NCI-H146 treated with DMSO at 0.1 percent for 48 hours (cell line): ENCODE measurements at regions not wholly inside any gene's neighbourhood (a gene's known extent, or its start where the extent isn't known, plus 50 kb on each side); places are given as distances from the start of the nearest gene placed in this dataset.
"Not testable (repeated sequence)": the region's sequence is repeated elsewhere in the genome, so short reads cannot be mapped to it uniquely, and the experiment has no call there.

ENCODE experiments used
- DNase-seq: peaks from one replicate; lab custom pipeline; 2025; ENCODE audit not compliant: unreplicated experiment; lab: John Stamatoyannopoulos, UW

DNA sequence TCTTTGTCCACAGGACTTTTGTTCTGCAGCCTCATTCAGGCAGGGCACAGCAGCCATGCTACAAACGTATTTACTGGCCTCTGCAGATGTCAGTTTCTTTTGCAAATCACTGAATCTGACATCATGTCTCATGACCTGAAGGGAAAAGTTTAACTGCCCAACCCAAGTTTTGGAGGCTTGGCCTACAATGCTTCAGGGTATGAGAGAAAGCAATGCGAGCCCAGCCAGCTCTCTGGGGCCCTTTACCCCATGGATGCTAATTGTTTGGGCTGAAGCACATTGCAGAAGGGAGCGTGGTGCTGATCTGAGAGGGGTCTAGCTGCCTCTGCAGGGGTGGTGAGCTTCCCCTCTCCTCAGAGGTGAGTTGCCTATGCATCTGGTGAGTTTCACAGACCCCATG, 179.9 kb upstream of the CXCL12 start:
- no peak for DNase-seq

DNA sequence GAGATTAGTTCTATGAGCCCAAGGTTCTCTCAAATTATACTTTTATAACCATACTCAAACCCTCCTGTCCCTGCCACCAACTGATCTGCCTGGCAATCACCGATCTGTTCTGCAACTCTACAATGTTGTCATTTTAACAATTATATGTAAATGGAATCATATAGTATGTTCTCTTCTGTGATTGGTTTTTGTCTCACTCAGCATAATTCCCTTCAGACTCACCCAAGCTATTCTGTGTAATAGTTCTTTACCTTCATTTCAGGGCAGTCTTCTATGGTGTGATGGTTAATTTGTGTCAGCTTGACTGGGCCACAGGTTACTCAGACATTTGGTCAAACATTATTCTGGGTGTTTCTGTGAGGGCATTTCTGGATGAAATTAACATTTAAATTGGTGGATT, 181.9 kb upstream of the CXCL12 start:
- no peak for DNase-seq

DNA sequence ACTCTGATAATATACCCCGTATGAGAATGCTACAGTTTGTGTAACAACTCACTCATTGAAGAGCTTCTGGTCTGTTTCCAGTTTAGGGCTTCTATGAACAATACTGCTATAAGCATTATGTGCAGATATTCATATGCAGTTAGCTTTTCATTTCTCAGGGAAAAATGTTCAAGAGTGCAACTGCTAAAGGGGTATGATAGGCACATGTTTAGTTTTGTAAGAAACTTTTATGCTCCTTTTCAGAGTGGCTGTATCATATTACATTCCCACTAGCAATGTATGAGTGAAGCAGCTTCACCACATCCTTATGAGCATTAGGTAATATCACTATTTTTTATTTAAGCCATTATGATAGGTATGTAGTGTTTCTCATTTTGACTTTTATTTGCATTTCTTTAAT, 182.6 kb upstream of the CXCL12 start:
- no peak for DNase-seq

DNA sequence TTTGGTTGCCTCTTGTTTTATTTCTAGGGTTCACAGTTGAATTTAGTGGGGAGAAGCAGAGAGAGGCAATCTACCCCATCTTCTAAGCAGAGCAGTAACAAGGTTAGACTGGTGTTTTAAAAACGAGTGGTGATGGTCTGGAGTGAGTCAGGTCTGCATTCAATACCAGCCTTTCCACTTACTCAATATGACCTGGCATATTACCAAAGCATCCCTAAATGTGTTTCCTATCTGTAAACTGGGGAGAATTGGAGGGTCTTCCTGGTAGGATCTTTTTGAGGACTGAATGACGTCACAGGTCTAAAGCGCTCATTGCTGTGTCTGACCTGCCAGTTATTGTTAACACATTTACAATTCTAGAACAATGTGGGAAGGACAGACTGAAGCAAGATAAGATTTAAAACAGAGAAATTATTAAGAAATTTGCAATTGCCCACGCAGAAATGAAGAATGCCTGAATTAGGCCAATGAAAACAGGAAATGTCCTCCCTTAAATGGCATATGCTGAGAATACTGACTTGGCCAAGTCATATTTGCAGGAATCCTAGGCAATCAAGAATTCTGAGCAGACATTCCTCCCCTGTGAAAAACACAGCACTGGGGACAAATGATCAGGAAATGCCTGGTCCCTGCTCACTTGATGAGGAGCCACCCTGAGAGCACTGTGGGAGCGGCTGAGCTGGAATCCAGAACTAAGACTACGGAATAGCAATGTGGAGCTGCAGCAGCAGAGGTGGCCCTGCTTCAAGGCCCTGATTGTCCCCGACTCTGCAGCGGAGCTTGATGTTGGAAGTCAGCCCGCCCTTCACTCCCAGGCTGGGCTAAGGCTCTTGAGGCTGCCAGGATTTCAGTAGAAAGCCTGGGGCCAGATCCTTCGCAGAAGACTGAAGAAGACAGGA, 184.5 kb upstream of the CXCL12 start:
- no peak for DNase-seq

DNA sequence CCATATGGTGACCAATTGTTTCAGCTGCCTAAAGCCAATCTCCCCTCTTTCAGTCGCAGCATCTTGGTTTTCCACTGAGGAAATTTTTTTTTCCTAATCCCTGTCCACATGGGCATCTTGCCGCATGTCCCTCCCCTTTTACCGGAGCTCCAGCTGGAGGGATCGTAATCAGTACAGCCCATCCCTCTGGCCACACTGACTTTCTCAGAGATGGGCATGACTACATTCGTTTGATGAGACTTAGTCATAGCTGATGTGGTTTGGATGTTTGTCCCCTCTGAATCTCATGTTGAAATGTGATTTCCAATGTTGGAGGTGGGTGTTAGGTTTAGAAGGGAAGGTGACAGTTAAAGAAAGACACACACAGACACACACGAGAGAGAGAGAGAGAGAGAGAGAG, 186.8 kb upstream of the CXCL12 start:
- no peak for DNase-seq

DNA sequence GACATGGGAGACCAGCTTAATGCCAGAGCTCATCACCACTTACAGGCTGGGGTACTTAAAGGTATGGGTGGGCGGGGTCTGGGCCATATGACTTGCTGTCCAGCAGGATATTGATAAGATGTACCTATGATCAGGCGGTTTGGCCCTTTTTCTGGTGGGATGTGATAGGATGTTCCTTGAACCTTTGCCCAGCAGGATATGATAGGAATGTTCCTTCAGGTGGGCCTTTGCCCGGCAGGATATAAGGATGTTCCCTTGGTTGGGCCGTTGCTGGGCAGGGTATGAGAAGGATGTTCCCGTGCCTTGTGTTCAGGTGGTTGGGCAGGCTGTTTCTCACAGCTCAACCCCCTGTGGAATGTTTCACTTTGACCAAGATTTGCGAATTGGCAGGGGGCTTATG, 187.2 kb upstream of the CXCL12 start:
- no peak for DNase-seq

DNA sequence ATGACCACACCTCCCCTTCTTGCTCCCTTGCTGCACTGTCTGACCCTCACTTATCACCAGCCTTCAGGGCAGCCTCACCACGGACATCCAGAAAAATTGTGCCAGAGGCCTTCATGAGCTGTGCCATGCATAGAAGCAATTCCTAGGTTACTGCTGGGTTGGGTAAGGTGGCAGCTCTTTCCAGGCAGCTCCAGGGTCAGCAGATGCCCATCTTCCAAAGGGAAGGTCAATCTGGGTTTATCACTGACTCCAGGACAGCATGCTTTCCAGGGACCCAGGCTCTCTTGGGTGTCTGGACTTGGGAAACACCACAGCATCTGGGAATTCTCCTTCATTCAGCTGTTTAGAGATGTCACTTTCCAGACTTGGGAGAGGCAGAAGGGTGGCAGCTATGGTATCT, 188.9 kb upstream of the CXCL12 start:
- no peak for DNase-seq

DNA sequence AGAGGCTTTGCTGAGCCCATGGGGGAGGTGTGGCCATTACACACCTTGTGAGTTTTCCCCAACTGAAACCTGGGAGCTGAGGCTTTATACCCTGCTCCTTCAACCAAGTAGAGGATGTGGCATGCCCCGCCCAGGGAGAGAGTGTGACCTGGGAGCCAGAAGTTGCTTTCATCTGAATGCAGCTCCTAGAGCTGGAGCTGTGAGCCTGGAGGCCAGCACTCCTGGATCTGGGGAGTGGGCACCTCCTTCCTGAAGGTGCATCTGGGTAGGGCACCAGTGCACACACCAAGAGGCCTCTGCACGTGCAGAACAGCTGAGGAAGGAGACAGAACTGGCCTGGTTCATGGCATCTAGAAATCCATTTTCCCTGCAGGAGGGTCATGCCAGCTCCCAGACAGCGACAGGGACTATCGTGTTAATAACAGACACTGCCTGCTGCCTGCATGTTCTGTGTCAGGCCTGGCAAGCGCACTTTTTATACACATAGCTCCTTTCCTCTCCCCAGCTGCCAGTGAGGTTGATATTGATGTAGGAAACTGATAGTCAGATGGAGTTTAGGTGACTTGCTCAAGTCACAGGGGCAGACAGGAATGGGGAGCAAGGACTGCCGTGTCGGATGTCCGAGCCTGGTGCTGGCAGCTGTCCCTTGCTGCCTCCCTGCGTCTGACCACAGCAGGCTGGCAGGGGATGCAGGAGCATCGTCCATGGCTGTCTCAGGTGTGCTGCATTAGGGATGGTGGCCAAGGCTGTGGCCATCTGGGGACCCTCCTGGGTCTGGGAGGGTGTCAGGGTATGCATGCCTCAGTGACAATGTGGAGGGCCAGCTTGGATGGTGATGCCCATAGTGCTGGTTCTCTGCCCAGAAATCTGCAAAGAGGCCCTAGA, 189.9 kb upstream of the CXCL12 start:
- DNase-seq = no peak

DNA sequence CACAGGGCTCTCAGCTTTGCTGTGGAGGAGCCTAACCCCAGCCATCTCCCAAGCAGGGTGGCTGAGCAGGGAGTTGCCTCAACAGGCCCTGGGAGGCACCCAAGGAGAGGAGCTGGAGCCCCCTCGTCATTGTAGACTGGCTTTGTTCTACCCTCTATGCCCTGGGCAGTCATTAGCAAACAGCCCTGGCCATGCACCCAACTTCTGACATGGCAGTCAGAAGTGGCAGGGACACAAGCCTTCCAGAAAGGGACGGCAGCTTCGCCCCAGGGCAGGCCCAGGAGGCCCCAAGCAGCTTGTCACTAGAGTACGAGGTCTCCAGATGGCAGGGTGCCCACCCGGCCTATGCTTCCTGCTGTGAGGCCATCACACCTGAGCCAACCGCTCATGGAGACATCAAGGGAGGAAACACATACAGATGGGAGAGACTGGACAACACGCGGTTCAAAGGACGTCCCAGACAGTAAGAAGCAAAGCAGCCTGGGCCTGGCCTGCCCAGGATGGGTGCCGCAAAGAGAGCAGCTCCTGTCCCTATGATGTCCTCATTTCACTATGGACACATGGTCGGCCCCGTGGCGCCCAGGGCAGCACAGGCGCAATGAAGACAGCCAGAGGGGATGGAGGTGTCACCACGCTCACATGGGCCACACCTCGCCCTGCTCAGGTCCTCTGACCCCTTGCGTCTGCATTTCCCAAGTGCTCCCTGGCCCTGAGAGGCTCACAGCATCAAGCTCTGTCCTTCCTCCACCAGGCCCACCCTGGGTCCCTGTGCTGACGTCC, 190.9 kb upstream of the CXCL12 start:
- DNase-seq = no peak

DNA sequence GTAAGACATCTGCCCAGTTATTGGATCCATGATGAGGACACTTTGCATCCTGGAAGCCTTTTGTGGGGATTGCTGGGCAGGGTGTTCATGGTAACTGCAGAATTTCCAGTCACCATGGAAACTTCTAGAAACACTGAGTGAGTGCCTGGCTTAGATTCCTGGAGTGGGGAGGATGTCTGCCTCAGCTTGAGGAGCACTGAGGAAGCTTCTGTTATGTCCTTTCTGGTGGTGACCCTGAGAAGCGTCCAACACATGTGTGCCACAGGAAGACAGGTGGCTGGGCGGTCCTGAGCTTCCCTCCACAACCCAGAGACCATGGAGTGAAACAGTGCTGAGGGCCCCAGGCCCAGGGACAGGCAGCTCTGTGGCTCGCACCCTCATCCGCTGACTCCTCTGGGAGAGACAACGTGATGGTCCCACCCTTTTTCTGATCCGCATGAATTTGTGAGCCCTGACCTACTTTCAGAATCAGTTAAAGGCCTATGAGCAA, 191.8 kb upstream of the CXCL12 start:
- DNase-seq = no peak

DNA sequence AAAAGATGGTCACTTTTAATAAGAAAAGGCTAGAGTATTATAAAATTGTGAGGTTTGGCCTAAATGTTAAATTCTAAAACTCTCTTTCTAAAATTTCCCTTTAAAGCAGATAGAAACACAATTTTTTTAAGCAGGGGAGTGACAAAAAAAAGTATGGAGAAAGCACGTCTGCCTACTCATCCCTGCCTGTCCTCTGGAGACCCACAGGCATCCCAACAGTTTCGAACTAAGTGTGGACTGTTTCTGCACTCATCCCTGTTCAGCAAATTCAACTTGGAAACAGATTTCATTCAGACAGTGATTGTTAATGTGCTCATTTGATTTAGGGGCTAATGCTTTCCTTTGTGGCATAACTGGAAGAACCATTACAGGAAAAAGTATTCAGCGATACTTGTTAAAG, 192.6 kb upstream of the CXCL12 start:
- no peak for DNase-seq

DNA sequence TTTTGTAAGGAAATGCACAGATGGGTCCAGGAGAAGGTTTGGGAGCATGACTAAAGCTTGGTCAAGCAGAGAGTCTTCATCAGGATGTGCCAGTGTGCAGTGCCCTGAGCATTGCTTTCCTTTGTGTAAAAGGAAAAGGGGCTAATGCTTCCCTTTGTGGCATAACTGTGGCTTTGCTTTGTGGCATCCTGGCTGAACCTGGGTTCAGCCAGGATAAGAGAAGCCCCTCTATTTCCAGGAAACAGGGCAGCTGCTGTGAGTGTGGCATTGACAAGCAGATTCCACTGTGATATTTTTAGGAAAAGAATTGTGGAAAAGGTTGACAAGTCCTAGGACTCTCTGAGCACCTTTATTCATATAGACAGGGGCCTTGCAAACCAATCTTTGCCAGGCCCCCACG, 193.4 kb upstream of the CXCL12 start:
- no peak for DNase-seq

DNA sequence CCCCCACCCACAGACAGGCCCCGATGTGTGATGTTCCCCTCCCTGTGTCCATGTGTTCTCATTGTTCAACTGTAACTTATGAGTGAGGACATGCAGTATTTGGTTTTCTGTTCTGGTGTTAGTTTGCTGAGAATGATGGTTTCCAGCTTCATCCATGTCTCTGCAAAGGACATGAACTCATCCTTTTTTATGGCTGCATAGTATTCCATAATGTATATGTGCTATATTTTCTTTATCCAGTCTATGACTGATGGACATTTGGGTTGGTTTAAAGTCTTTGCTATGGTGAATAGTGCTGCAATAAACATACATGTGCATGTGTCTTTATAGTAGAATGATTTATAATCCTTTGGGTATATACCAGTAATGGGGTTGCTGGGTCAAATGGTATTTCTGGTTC, 194.1 kb upstream of the CXCL12 start:
- not testable (repeated sequence) for DNase-seq

DNA sequence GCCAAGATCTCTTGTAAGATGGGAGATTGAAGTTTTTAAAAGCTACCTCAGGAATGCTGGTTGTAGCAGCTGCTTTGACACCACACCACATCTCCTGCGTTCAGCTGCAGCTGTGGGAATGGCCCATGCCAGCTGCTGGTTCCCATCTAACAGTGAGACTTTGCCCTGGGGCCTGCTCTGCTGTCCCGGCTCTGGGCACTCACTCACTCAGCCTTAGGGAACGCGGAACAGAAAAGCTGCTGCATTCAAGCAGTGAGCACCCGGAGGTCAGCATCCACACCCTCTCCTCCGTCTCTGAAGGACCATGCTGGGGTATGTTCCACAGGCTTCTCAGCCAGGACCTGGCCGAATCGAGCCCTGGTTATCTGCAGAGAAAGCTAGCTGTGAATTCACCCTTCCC, 197.1 kb upstream of the CXCL12 start:
- no peak for DNase-seq

DNA sequence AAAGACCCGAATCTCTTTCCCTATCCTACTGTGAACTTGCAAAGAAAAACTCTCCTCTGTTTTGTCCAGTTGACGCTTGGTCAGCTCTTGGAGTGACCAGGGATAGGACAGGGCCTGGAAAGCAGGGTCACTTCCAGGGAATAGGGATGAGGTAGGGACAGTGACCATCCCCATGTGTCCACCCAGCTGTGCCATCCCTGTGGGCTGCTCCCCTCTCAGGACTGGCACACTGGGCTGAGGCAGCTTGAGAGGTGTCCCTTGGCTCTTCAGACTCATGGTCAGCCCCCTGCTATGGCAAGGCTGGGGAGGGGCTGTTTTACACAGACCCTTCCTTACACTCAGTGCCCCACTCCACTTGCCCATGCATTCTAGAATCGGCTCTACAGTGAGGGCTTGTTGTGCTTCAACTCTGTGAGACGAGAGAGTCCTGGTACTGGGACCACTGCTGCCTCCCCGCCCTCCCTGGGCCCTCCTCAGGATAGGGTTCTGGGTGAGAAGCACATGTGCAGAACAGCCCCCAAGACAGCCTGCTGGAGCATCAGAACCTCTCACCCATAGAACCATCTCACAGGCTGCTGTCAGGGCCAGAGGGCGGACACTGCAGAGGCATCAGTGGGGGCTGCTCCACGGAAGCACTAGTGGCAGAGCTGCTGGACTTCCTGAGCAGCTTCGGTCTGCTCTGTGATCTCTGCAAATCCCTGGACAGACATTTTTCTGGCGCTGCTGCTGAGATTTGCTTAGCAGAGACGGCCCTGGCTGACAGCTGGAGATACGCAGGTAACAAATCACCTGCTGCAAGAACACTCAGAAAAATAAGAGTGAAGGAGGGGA, 202.8 kb upstream of the CXCL12 start:
- no peak for DNase-seq

DNA sequence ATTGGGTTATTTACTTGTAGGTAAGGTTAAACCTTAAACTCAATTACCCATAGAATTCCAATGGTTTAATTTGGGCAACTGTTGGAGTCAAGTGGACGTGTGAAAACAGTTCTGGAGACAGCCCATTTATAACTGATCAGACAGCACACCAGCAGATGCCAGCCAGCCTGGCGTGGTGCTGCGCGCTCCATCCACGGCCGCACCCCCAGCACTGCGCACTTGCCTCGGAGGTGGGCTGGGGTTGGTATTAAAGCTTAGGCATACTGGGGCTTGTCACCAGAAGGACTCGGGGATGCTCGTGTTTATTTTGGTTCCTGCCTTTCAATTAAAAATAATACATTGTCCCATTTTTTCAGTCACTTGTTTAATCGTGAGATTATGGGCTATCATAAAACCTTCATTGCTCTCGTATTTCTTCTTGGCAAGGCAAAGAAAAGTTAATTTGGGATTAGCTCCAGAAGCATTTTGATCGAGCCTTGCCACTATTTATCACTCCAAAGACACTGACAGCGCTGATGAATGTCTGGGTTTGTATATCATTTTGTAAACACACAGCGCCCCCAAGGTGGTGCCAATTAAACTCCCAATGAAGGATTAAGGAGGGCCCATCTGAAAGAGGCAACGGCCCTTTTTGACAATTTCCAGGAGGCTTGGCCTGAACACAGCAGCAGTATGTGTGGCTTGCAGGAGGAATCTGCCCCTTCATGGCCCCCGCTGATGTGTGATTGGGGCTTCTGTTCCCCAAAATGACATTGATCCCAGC, 204.5 kb upstream of the CXCL12 start:
- no peak for DNase-seq

DNA sequence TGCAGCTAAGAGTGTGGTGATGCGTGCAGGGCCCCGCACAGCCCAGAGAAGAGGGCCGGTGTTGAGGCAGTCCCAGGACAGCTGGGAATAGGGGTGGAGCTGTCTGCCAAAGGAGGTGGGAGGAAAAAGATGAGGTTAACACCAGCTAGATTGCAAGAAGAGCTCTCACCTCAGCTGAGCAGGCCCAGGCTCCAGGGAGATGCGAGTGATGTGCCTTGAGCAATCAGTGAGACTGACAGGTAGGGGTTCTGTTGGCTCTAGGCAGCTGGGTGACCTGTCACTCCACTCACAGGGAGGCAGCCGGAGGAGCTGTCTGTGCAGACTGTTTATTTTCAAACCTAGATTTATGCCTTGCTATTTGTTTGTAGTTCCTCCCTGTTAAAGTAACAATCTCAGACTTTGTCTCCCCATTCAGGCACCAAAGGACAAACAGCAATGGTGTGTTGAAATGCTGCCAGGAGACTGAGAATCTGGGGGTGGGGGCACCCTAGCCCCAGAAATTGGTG, 205.1 kb upstream of the CXCL12 start:
- no peak for DNase-seq

DNA sequence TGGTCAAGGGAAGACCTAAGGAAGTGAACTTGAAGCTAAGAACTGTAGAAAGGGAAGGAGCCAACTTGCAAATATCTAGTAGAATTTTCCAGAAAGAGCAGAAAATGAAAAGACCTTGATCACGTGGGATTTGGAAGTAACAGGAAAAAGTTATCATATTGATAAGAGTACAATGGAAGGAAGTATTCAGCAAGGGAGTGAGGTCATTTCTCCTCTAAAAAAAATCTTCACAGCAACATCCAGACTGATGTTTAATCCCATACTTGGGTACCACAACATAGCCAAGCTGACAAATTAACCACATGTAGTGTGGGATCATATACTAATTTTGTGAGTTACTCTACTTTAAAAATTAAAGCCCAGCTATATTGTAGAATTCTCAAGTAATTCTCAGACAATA, 207.0 kb upstream of the CXCL12 start:
- no peak for DNase-seq

DNA sequence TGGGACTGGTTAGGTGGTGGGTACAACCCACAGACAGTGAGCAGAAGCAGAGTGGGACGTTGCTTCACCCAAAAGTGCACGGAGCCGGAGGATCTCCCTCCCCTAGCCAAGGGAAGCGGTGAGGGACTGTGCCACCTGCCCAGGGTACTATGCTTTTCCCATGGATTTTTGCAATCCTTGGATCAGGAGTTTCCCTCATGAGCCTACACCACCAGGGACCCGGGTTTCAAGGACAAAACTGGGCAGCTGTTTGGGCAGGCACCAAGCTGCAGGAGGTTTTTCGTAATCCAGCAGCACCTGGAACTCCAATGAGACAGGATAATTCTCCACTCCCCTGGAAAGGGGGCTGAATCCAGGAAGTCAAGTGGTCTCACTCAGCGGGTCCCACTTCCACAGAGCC, 209.1 kb upstream of the CXCL12 start:
- DNase-seq = no peak
